HCT116 (cell line): ENCODE measurements at regions not wholly inside any gene's neighbourhood (a gene's known extent, or its start where the extent isn't known, plus 50 kb on each side); places are given as distances from the start of the nearest gene placed in this dataset.

Experiments
- ATAC-seq: fragments of 200-7000 bp; cut with Tn5 transposase; 2 replicates; pipeline ENCODE4 v1.9.1; 2020; ENCODE audit warnings: mild to moderate bottlenecking, moderate library complexity
- BruUV-seq: library from RNA; stranded (reverse); fragments of 400-500 nt; replicated peaks from 2 replicates; lab custom pipeline; 2021; lab: Mats Ljungman, UMichigan
- CTCF ChIA-PET: fragments of 300-600 bp; sonication (Branson Sonifier 250); formaldehyde crosslinking; loops from one replicate; lab custom pipeline; 2021; ENCODE audit warnings: antibody characterized with exemption; lab: Charles Lee
- POLR2A ChIA-PET: fragments of 300-600, 350-600 bp; sonication (Branson Sonifier 250); formaldehyde crosslinking; loops from one replicate; lab custom pipeline; 2021; ENCODE audit warnings: antibody characterized with exemption; lab: Charles Lee
- RAD21 ChIA-PET, 2 experiments: fragments of 300-600 bp; sonication (Branson Sonifier 250); formaldehyde crosslinking; loops; one replicate each; lab custom pipeline; 2023; ENCODE audit warnings: low total read pairs in 2 of 2; ENCODE audit not compliant: uncharacterized antibody in 2 of 2, unreplicated experiment in 2 of 2, low non-redundant PET in 1 of 2; lab: Charles Lee
- DNase-seq: peaks from one replicate; pipeline ENCODE4 v3.0.0-alpha.2; 2010; ENCODE audit warnings: low read depth, low spot score
- H2AFZ ChIP-seq: fragments of 200-600 bp; shearing (Covaris generic), sonication (generic); 2 replicates; pipeline ENCODE4 v1.6.1; 2017; ENCODE audit warnings: low read depth, mixed run types, mixed read lengths, antibody characterized with exemption, low read length; ENCODE audit not compliant: poor library complexity, severe bottlenecking
- H3K27ac ChIP-seq: 2 replicates; pipeline ENCODE4 v1.5.1; 2012; ENCODE audit warnings: low read depth, low read length
- H3K27me3 ChIP-seq: fragments of 200-600 bp; sonication (generic); 2 replicates; pipeline ENCODE4 v1.6.1; 2016; ENCODE audit warnings: mixed run types, low read length, mixed read lengths; ENCODE audit not compliant: insufficient read depth
- H3K36me3 ChIP-seq, 2 experiments: fragments of 200-500 bp in 1 of 2; fragments of 200-600 bp in 1 of 2; sonication (Bioruptor generic) in 1 of 2; sonication (generic) in 1 of 2; 2 replicates each; pipeline versions ENCODE4 v1.5.1 to v1.6.1; 2014 to 2016; ENCODE audit warnings: low read length in 2 of 2, inconsistent platforms in 1 of 2, mixed read lengths in 1 of 2, mixed run types in 1 of 2; ENCODE audit not compliant: insufficient read depth in 2 of 2, control insufficient read depth in 1 of 2
- H3K4me1 ChIP-seq, 2 experiments: fragments of 200-600 bp in 1 of 2; sonication (generic) in 1 of 2; 2 replicates each; pipeline versions ENCODE4 v1.5.1 to v1.6.1; 2012 to 2017; ENCODE audit warnings: low read length in 2 of 2, inconsistent platforms in 1 of 2, mild to moderate bottlenecking in 1 of 2, mixed read lengths in 1 of 2, mixed run types in 1 of 2, moderate library complexity in 1 of 2; ENCODE audit not compliant: insufficient read depth in 2 of 2, control insufficient read depth in 1 of 2
- H3K4me2 ChIP-seq: fragments of 200-600 bp; sonication (generic); 2 replicates; pipeline ENCODE4 v1.6.1; 2017; ENCODE audit warnings: mixed run types, low read length, mixed read lengths
- H3K4me3 ChIP-seq, 2 experiments: fragments of 200-600 bp in 1 of 2; sonication (generic) in 1 of 2; replicated peaks in 1 of 2; 2 replicates each; pipeline ENCODE4 v1.5.1; 2011 to 2016; ENCODE audit warnings: low read length in 2 of 2, control low read depth in 1 of 2, low read depth in 1 of 2, mild to moderate bottlenecking in 1 of 2, mixed read lengths in 1 of 2, mixed run types in 1 of 2
- H3K79me2 ChIP-seq: fragments of 200-600 bp; sonication (generic); 2 replicates; pipeline ENCODE4 v1.6.1; 2017; ENCODE audit warnings: mild to moderate bottlenecking, mixed run types, low read length, moderate library complexity, mixed read lengths; ENCODE audit not compliant: insufficient read depth
- H3K9ac ChIP-seq: fragments of 200-600 bp; sonication (generic); 2 replicates; pipeline ENCODE4 v1.6.1; 2016; ENCODE audit warnings: low read length, mixed read lengths
- H3K9me2 ChIP-seq: fragments of 200-600 bp; sonication (generic), shearing (Covaris generic); 2 replicates; pipeline ENCODE4 v1.6.1; 2017; ENCODE audit warnings: mixed run types, mild to moderate bottlenecking, moderate library complexity; ENCODE audit not compliant: insufficient read depth
- H3K9me3 ChIP-seq, 2 experiments: fragments of 200-500 bp in 1 of 2; fragments of 200-600 bp in 1 of 2; sonication (Bioruptor generic) in 1 of 2; sonication (generic) in 1 of 2; 2 replicates each; pipeline ENCODE4 v1.6.1; 2014 to 2017; ENCODE audit warnings: low read length in 2 of 2, mixed read lengths in 2 of 2, inconsistent platforms in 1 of 2, low read depth in 1 of 2, mild to moderate bottlenecking in 1 of 2, mixed run types in 1 of 2, moderate library complexity in 1 of 2; ENCODE audit not compliant: control insufficient read depth in 1 of 2, insufficient read depth in 1 of 2
- H4K20me1 ChIP-seq: fragments of 200-600 bp; sonication (generic), shearing (Covaris generic); 2 replicates; pipeline ENCODE4 v1.6.1; 2017; ENCODE audit warnings: mixed run types, mild to moderate bottlenecking, moderate library complexity; ENCODE audit not compliant: insufficient read depth
- CEBPB ChIP-seq: IDR thresholded peaks from 2 replicates; pipeline ENCODE4 v1.6.1; 2012; ENCODE audit warnings: low read depth
- EGR1 ChIP-seq: IDR thresholded peaks from 2 replicates; pipeline ENCODE4 v1.6.1; 2012; ENCODE audit warnings: low read depth
- ELF1 ChIP-seq: IDR thresholded peaks from 2 replicates; pipeline ENCODE4 v1.6.1; 2012; ENCODE audit warnings: low read depth, borderline replicate concordance
- EZH2 ChIP-seq: fragments of 200-600 bp; sonication (generic); IDR thresholded peaks from 2 replicates; pipeline ENCODE4 v1.6.1; 2017; ENCODE audit warnings: antibody characterized with exemption, mixed run types
- EZH2phosphoT487 ChIP-seq: fragments of 200-600 bp; IDR thresholded peaks from 2 replicates; pipeline ENCODE4 v1.6.1; 2018; ENCODE audit warnings: antibody characterized with exemption, borderline replicate concordance
- JUND ChIP-seq: IDR thresholded peaks from 2 replicates; pipeline ENCODE4 v1.6.1; 2012
- POLR2AphosphoS5 ChIP-seq: IDR thresholded peaks from 2 replicates; pipeline ENCODE4 v1.6.1; 2011; ENCODE audit warnings: mild to moderate bottlenecking, low read depth, low read length, moderate library complexity
- SIN3A ChIP-seq: IDR thresholded peaks from 2 replicates; pipeline ENCODE4 v1.6.1; 2012; ENCODE audit warnings: low read depth
- SP1 ChIP-seq: IDR thresholded peaks from 2 replicates; pipeline ENCODE4 v1.6.1; 2012; ENCODE audit warnings: low read depth
- TCF7L2 ChIP-seq: IDR thresholded peaks from 2 replicates; pipeline ENCODE4 v1.7.0; 2011; ENCODE audit warnings: borderline replicate concordance, inconsistent platforms; ENCODE audit not compliant: insufficient read depth, insufficient read length; ENCODE audit errors: extremely low read depth
- YY1 ChIP-seq: IDR thresholded peaks from 2 replicates; pipeline ENCODE4 v1.6.1; 2011; ENCODE audit warnings: low read length, low read depth, moderate library complexity, mild to moderate bottlenecking; ENCODE audit not compliant: insufficient replicate concordance; ENCODE audit errors: extremely low read depth
- ZFX ChIP-seq: fragments of 450-650 bp; IDR thresholded peaks from 2 replicates; pipeline ENCODE4 v1.6.1; 2017
- ZNF274 ChIP-seq: fragments of 200-500 bp; sonication (Bioruptor generic); IDR thresholded peaks from 2 replicates; pipeline ENCODE4 v1.6.1; 2014; ENCODE audit warnings: mild to moderate bottlenecking, low read depth, low read length, inconsistent platforms
- intact Hi-C: fragments of 100-400 bp; cut with micrococcal nuclease; formaldehyde crosslinking; loops from 2 replicates; pipeline ENCODE4 v1.10.0; 2022
- TF ChIP-seq, protein P1 (sequence below): IDR thresholded peaks from 2 replicates; pipeline ENCODE4 v1.6.1; 2012; ENCODE audit warnings: low read depth
- TF ChIP-seq, protein P2 (sequence below): IDR thresholded peaks from 2 replicates; pipeline ENCODE4 v1.6.1; 2012
- TF ChIP-seq, protein P3 (sequence below): IDR thresholded peaks from 2 replicates; pipeline ENCODE4 v1.6.1; 2011; ENCODE audit warnings: mild to moderate bottlenecking, low read length, moderate library complexity; ENCODE audit not compliant: insufficient replicate concordance; ENCODE audit errors: extremely low read depth
- TF ChIP-seq, protein P4 (sequence below), 3 experiments: fragments of 200-600 bp in 1 of 3; sonication (generic) in 1 of 3; IDR thresholded peaks in 2 of 3; conservative IDR thresholded peaks in 1 of 3; 2 replicates each; pipeline ENCODE4 v1.5.1; 2012 to 2017; ENCODE audit warnings: low read depth in 2 of 3, low read length in 2 of 3, antibody characterized with exemption in 1 of 3, borderline replicate concordance in 1 of 3, control low read depth in 1 of 3, mild to moderate bottlenecking in 1 of 3, mixed read lengths in 1 of 3, mixed run types in 1 of 3, moderate library complexity in 1 of 3; ENCODE audit not compliant: insufficient read depth in 1 of 3

DNA sequence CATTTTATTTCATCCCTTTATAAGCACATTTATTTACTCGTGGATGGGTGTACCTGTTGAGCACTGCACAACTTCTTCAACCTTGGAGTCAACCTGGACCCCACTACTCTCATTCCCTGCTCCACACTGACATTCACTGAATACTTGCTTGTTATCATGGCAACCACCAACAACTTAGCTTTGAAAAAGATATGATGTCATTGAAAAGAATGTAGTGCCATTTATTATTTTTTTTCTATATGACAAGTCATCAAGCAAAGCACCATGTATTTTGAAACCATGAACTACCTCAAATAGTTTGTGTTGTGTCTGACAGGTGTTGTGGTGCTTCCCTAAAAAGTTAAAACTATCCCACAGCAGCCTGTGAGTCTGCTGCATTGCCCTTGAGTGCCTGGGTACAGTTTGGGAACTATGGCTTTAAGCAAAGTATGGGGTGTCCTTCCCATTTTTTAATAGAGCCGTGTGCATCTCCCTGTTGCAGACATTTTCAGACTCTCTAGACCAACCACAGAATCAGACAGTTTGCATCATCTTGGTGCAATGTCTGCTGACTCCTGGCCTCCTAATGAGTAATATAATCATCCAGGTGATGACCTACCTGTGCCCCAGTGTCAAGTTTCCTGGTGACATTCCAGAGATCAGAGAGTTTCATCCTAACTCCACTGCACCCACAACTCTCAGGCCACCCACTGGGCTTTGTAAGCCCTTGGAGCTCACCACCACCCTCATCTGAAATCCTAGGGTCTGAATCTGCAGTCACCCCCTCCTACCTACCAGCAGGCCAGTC is 339.7 kb upstream of the PROX1 start (continued):
- TF ChIP-seq SP1 (no peak), ZFX (no peak), YY1 (no peak)
- TF ChIP-seq, protein P1, sequence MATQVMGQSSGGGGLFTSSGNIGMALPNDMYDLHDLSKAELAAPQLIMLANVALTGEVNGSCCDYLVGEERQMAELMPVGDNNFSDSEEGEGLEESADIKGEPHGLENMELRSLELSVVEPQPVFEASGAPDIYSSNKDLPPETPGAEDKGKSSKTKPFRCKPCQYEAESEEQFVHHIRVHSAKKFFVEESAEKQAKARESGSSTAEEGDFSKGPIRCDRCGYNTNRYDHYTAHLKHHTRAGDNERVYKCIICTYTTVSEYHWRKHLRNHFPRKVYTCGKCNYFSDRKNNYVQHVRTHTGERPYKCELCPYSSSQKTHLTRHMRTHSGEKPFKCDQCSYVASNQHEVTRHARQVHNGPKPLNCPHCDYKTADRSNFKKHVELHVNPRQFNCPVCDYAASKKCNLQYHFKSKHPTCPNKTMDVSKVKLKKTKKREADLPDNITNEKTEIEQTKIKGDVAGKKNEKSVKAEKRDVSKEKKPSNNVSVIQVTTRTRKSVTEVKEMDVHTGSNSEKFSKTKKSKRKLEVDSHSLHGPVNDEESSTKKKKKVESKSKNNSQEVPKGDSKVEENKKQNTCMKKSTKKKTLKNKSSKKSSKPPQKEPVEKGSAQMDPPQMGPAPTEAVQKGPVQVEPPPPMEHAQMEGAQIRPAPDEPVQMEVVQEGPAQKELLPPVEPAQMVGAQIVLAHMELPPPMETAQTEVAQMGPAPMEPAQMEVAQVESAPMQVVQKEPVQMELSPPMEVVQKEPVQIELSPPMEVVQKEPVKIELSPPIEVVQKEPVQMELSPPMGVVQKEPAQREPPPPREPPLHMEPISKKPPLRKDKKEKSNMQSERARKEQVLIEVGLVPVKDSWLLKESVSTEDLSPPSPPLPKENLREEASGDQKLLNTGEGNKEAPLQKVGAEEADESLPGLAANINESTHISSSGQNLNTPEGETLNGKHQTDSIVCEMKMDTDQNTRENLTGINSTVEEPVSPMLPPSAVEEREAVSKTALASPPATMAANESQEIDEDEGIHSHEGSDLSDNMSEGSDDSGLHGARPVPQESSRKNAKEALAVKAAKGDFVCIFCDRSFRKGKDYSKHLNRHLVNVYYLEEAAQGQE: no peak

DNA sequence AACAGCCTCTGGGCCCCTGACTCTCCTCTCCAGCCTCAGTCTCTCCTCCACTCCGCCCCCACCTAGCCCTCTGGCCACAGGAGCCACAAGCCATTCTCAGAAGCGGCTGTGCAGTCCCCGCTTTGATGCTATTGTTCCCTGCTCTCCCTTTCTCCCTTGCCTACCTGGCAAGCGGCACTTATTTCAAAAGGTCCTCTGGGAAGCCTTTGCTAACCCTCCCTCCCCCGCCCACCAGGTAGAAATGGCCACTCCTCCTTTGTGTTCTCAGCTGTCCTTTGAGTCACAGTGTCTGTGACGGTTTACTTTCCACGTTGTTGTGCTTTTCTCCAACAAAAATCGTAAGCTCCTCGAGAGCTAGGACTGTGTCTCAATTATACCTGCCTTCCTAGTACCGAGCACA is 338.4 kb upstream of the PROX1 start:
- no peak for ATAC-seq
- CTCF ChIA-PET: no interaction called here
- Histone ChIP-seq H3K4me3 (no peak overlapping the region), H3K27ac (no peak overlapping the region), H3K27me3 (peaks cover 18% of the 10 kb centered on the region; the same call in 1 of the 2 replicates), H3K9me2 (no peaks in the 10 kb centered on the region), H3K4me2 (no peak overlapping the region), H4K20me1 (no peaks in the 10 kb centered on the region), H3K4me1 (no peaks in the 10 kb centered on the region), H3K9me3 (no peaks in the 10 kb centered on the region), H3K9ac (no peak overlapping the region), H3K36me3 (no peaks in the 10 kb centered on the region), H2AFZ (no peak overlapping the region), H3K79me2 (no peaks in the 10 kb centered on the region)
- POLR2A ChIA-PET: no interaction called here
- RAD21 ChIA-PET: no interaction called here
- BruUV-seq: no TSS peak
- no peak for DNase-seq
- intact Hi-C loops: no loop called here
- no peak for TF ChIP-seq CEBPB
- no peak for TF ChIP-seq ZFX
- TF ChIP-seq EZH2: no peak
- no peak for TF ChIP-seq JUND
- no peak for TF ChIP-seq TCF7L2
- no peak for TF ChIP-seq EZH2phosphoT487
- TF ChIP-seq, protein P2, sequence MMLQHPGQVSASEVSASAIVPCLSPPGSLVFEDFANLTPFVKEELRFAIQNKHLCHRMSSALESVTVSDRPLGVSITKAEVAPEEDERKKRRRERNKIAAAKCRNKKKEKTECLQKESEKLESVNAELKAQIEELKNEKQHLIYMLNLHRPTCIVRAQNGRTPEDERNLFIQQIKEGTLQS: no peak
- TF ChIP-seq YY1: no peak
- TF ChIP-seq, protein P3, sequence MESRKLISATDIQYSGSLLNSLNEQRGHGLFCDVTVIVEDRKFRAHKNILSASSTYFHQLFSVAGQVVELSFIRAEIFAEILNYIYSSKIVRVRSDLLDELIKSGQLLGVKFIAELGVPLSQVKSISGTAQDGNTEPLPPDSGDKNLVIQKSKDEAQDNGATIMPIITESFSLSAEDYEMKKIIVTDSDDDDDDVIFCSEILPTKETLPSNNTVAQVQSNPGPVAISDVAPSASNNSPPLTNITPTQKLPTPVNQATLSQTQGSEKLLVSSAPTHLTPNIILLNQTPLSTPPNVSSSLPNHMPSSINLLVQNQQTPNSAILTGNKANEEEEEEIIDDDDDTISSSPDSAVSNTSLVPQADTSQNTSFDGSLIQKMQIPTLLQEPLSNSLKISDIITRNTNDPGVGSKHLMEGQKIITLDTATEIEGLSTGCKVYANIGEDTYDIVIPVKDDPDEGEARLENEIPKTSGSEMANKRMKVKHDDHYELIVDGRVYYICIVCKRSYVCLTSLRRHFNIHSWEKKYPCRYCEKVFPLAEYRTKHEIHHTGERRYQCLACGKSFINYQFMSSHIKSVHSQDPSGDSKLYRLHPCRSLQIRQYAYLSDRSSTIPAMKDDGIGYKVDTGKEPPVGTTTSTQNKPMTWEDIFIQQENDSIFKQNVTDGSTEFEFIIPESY: no peak
- no peak for TF ChIP-seq POLR2AphosphoS5
- no peak for TF ChIP-seq ZNF274
- TF ChIP-seq ELF1: no peak
- TF ChIP-seq SIN3A: no peak
- TF ChIP-seq, protein P4, sequence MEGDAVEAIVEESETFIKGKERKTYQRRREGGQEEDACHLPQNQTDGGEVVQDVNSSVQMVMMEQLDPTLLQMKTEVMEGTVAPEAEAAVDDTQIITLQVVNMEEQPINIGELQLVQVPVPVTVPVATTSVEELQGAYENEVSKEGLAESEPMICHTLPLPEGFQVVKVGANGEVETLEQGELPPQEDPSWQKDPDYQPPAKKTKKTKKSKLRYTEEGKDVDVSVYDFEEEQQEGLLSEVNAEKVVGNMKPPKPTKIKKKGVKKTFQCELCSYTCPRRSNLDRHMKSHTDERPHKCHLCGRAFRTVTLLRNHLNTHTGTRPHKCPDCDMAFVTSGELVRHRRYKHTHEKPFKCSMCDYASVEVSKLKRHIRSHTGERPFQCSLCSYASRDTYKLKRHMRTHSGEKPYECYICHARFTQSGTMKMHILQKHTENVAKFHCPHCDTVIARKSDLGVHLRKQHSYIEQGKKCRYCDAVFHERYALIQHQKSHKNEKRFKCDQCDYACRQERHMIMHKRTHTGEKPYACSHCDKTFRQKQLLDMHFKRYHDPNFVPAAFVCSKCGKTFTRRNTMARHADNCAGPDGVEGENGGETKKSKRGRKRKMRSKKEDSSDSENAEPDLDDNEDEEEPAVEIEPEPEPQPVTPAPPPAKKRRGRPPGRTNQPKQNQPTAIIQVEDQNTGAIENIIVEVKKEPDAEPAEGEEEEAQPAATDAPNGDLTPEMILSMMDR (IDR thresholded peaks at IDR 0.05 in 2 of 3, conservative IDR thresholded peaks at IDR 0.05 in 1 of 3; ENCODE audit: borderline replicate concordance in 1 of 3, insufficient read depth in 1 of 3, low read depth in 2 of 3, low read length in 2 of 3): no peak
- TF ChIP-seq EGR1: no peak
